ENCODE measurements at regions not wholly inside any gene's neighbourhood (a gene's known extent, or its start where the extent isn't known, plus 50 kb on each side); places are given as distances from the start of the nearest gene placed in this dataset.
A peak's percentile ranks its signal among the peaks of the same experiment; 100 is the strongest.

GRCh38 chr11:92122561-92122960 is 102.1 kb upstream of the FAT3 start:
- Histone ChIP-seq H3K27ac (ENCODE audit: poor library complexity, severe bottlenecking) (peak overlapping the region; percentile 85), H3K9me3 (ENCODE audit: severe bottlenecking) (no peaks in the 10 kb centered on the region), H3K27me3 (ENCODE audit: insufficient read depth, poor library complexity, severe bottlenecking) (no peaks in the 10 kb centered on the region), H3K36me3 (ENCODE audit: low read depth) (no peaks in the 10 kb centered on the region), H3K4me3 (ENCODE audit: severe bottlenecking) (no peak overlapping the region), H3K4me1 (ENCODE audit: insufficient read depth, poor library complexity, severe bottlenecking) (peaks cover 26% of the 10 kb centered on the region)
- DNase-seq (ENCODE audit: low spot score) (no peak), ATAC-seq (ENCODE audit: low read depth) (peak; percentile 64)
- TF ChIP-seq CTCF (IDR thresholded peaks at IDR 0.05; ENCODE audit: poor library complexity, severe bottlenecking), result no peak

GRCh38 chr11:92111287-92111686 is 113.3 kb upstream of the FAT3 start:
- Histone ChIP-seq H3K9me3 (ENCODE audit: severe bottlenecking) (no peaks in the 10 kb centered on the region), H3K27ac (ENCODE audit: poor library complexity, severe bottlenecking) (no peak overlapping the region), H3K4me1 (ENCODE audit: insufficient read depth, poor library complexity, severe bottlenecking) (no peaks in the 10 kb centered on the region), H3K4me3 (ENCODE audit: severe bottlenecking) (no peak overlapping the region), H3K27me3 (ENCODE audit: insufficient read depth, poor library complexity, severe bottlenecking) (no peaks in the 10 kb centered on the region), H3K36me3 (ENCODE audit: low read depth) (no peaks in the 10 kb centered on the region)
- TF ChIP-seq CTCF (IDR thresholded peaks at IDR 0.05; ENCODE audit: poor library complexity, severe bottlenecking), result no peak
- DNase-seq (ENCODE audit: low spot score) (no peak), ATAC-seq (ENCODE audit: low read depth) (no peak)

GRCh38 chr11:92109466-92109865 is 115.2 kb upstream of the FAT3 start:
- TF ChIP-seq CTCF (IDR thresholded peaks at IDR 0.05; ENCODE audit: poor library complexity, severe bottlenecking), result no peak
- Histone ChIP-seq H3K27me3 (ENCODE audit: insufficient read depth, poor library complexity, severe bottlenecking) (no peaks in the 10 kb centered on the region), H3K4me3 (ENCODE audit: severe bottlenecking) (no peak overlapping the region), H3K27ac (ENCODE audit: poor library complexity, severe bottlenecking) (no peak overlapping the region), H3K4me1 (ENCODE audit: insufficient read depth, poor library complexity, severe bottlenecking) (no peaks in the 10 kb centered on the region), H3K36me3 (ENCODE audit: low read depth) (no peaks in the 10 kb centered on the region), H3K9me3 (ENCODE audit: severe bottlenecking) (no peaks in the 10 kb centered on the region)
- no peak for DNase-seq (ENCODE audit: low spot score)
- no peak for ATAC-seq (ENCODE audit: low read depth)

GRCh38 chr11:92107331-92107730 is 117.3 kb upstream of the FAT3 start:
- ATAC-seq (ENCODE audit: low read depth) (no peak), DNase-seq (ENCODE audit: low spot score) (no peak)

More at GRCh38 chr11:92107331-92107730, 117.3 kb upstream of the FAT3 start:
- Histone ChIP-seq H3K4me3 (ENCODE audit: severe bottlenecking) (no peak overlapping the region), H3K27ac (ENCODE audit: poor library complexity, severe bottlenecking) (no peak overlapping the region), H3K9me3 (ENCODE audit: severe bottlenecking) (no peaks in the 10 kb centered on the region), H3K4me1 (ENCODE audit: insufficient read depth, poor library complexity, severe bottlenecking) (no peaks in the 10 kb centered on the region), H3K27me3 (ENCODE audit: insufficient read depth, poor library complexity, severe bottlenecking) (no peaks in the 10 kb centered on the region), H3K36me3 (ENCODE audit: low read depth) (no peaks in the 10 kb centered on the region)
- TF ChIP-seq CTCF (IDR thresholded peaks at IDR 0.05; ENCODE audit: poor library complexity, severe bottlenecking), result no peak
